K562 (cell line): ENCODE measurements at regions not wholly inside any gene's neighbourhood (a gene's known extent, or its start where the extent isn't known, plus 50 kb on each side); places are given as distances from the start of the nearest gene placed in this dataset.

Experiments used
- CBFA2T2 ChIP-seq: fragments of 450-650 bp; conservative IDR thresholded peaks from 2 replicates; pipeline ENCODE4 v1.6.1; 2017; ENCODE audit warnings: mild to moderate bottlenecking
- CBX2 ChIP-seq: fragments of 200-600 bp; sonication (generic); IDR thresholded peaks from one replicate; pipeline ENCODE4 v1.6.1; 2012; ENCODE audit warnings: mild to moderate bottlenecking, low read length, inconsistent platforms; ENCODE audit not compliant: insufficient read depth, poor library complexity, severe bottlenecking
- CBX5 ChIP-seq: IDR thresholded peaks from 2 replicates; pipeline ENCODE4 v1.6.1; 2014; ENCODE audit warnings: low read depth, borderline replicate concordance
- DDX20 ChIP-seq: fragments of 450-650 bp; IDR thresholded peaks from 2 replicates; pipeline ENCODE4 v1.6.1; 2016; ENCODE audit warnings: missing genetic modification characterization, low read depth, mild to moderate bottlenecking, missing compliant biosample characterization, moderate library complexity
- POLR2A ChIP-seq: fragments of 450-650 bp; conservative IDR thresholded peaks from 2 replicates; pipeline ENCODE4 v1.6.1; 2016
- REST ChIP-seq, 2 experiments: fragments of 450-650 bp; formaldehyde crosslinking in 1 of 2; IDR thresholded peaks; 2 replicates each; pipeline versions ENCODE4 v1.4.0 to v1.6.1; 2014 to 2020; ENCODE audit warnings: mild to moderate bottlenecking in 2 of 2, borderline replicate concordance in 1 of 2, low read depth in 1 of 2
- SIN3A ChIP-seq, 2 experiments: fragments of 150-350 bp in 1 of 2; IDR thresholded peaks; 2 replicates each; pipeline ENCODE4 v1.6.1; 2011 to 2016; ENCODE audit warnings: borderline replicate concordance in 2 of 2, low read depth in 2 of 2, low read length in 2 of 2, mild to moderate bottlenecking in 2 of 2, moderate library complexity in 2 of 2; ENCODE audit not compliant: control insufficient read depth in 1 of 2
- WHSC1 ChIP-seq: IDR thresholded peaks from one replicate; pipeline ENCODE4 v1.6.1; 2012; ENCODE audit warnings: low read length, control low read depth, inconsistent platforms
- ZKSCAN8 ChIP-seq: fragments of 200-800 bp; sonication (Bioruptor generic); IDR thresholded peaks from 2 replicates; pipeline ENCODE4 v1.6.1; 2016; ENCODE audit warnings: missing genetic modification characterization, missing compliant biosample characterization
- TF ChIP-seq, protein P1 (sequence below), 3 experiments: IDR thresholded peaks in 2 of 3; conservative IDR thresholded peaks in 1 of 3; 2 replicates each; pipeline ENCODE4 v1.5.1; 2011 to 2012; ENCODE audit warnings: low read length in 3 of 3, mild to moderate bottlenecking in 3 of 3, control low read depth in 2 of 3, improper control_type of control experiment in 1 of 3, inconsistent platforms in 1 of 3, low read depth in 1 of 3, mixed read lengths in 1 of 3, moderate library complexity in 1 of 3; ENCODE audit not compliant: insufficient read depth in 2 of 3

DNA sequence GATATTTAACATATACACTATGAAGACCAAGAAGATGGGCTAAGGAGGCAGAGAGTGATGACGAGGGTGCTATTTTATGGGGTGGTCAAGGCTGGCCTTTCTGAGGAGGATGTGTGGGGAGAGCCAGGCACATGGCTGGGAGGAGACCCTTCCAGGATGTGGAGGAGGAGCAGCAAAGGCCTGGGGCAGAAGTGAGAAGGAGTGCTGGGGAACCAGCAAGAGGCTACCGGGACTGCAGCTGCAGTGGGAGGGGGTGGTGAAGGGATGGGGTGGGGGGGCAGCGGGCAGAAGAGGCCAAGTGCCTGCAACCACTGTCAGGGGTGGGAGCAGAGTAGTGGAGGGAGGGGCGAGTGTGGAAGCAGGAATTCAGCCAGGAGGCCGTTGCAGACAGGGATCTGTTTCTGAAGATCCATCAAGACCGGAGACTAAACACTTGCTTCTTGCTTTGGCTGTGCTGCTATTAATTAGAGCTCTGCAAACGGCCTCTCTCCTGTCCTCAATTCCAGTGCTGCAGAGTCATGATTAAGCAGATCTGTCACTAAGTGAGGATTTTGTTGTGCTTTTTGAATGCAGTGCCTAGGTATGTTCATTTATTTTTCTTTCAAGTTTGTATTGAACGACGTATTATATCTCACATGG lies 89.9 kb downstream of the IER5 start:
- no peak for TF ChIP-seq CBX2
- TF ChIP-seq SIN3A (IDR thresholded peaks at IDR 0.05; ENCODE audit: borderline replicate concordance in 2 of 2, control insufficient read depth in 1 of 2, low read depth in 2 of 2, low read length in 2 of 2), result no peak
- TF ChIP-seq REST (IDR thresholded peaks at IDR 0.05; ENCODE audit: borderline replicate concordance), result no peak
- TF ChIP-seq REST (CRISPR knock-in tag; IDR thresholded peaks at IDR 0.05; ENCODE audit: low read depth), result no peak
- TF ChIP-seq, protein P1, sequence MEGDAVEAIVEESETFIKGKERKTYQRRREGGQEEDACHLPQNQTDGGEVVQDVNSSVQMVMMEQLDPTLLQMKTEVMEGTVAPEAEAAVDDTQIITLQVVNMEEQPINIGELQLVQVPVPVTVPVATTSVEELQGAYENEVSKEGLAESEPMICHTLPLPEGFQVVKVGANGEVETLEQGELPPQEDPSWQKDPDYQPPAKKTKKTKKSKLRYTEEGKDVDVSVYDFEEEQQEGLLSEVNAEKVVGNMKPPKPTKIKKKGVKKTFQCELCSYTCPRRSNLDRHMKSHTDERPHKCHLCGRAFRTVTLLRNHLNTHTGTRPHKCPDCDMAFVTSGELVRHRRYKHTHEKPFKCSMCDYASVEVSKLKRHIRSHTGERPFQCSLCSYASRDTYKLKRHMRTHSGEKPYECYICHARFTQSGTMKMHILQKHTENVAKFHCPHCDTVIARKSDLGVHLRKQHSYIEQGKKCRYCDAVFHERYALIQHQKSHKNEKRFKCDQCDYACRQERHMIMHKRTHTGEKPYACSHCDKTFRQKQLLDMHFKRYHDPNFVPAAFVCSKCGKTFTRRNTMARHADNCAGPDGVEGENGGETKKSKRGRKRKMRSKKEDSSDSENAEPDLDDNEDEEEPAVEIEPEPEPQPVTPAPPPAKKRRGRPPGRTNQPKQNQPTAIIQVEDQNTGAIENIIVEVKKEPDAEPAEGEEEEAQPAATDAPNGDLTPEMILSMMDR (IDR thresholded peaks at IDR 0.05 in 2 of 3, conservative IDR thresholded peaks at IDR 0.05 in 1 of 3; ENCODE audit: insufficient read depth in 2 of 3, low read depth in 1 of 3, low read length in 3 of 3), result no peak
- no peak for TF ChIP-seq POLR2A
- TF ChIP-seq DDX20 (tag), result no peak
- TF ChIP-seq ZKSCAN8, result no peak
- no peak for TF ChIP-seq WHSC1
- no peak for TF ChIP-seq CBX5
- TF ChIP-seq CBFA2T2, result no peak
